OCI-LY3 (cell line): ENCODE measurements at regions not wholly inside any gene's neighbourhood (a gene's known extent, or its start where the extent isn't known, plus 50 kb on each side); places are given as distances from the start of the nearest gene placed in this dataset.

Experiments used
- EZH2phosphoT487 ChIP-seq: fragments of 200-600 bp; shearing (Covaris generic); IDR thresholded peaks from 2 replicates; pipeline ENCODE4 v1.6.1; 2018; ENCODE audit warnings: antibody characterized with exemption, mixed run types, low read depth
- TF ChIP-seq, protein P1 (sequence below): fragments of 200-600, 300-600 bp; sonication (generic); IDR thresholded peaks from 2 replicates; pipeline ENCODE4 v1.5.1; 2014; ENCODE audit warnings: antibody characterized with exemption, low read length, low read depth

DNA sequence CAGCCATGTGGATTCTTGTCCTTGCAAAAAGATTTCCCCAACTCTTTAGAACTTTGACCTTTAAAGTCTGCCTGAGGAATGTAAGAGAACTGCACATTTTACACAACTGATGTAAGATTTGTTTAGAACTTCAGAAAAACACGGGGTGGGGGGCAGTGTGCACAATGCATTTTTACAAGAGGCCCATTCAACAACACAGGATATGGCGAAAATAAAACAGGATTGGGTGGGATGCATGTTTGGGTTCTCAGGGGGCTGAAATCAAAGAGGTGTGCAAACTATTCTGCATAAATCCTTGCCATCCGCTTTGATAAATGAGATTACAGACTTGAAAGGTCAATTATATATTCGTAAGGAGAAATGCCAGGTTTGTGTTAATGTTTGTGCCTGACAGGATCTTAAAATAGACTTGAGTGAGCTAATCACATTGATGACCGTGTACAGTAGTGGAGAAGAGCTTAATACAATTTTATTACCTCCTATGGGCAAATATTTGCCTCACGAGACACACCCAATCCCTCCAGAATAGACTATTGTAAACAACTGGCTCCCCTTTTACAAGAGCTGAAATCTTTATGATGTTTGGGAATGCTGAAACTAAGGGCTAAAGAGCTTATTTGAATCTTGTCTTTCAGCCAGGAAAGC is 184.1 kb upstream of the LEF1 start:
- TF ChIP-seq, protein P1, sequence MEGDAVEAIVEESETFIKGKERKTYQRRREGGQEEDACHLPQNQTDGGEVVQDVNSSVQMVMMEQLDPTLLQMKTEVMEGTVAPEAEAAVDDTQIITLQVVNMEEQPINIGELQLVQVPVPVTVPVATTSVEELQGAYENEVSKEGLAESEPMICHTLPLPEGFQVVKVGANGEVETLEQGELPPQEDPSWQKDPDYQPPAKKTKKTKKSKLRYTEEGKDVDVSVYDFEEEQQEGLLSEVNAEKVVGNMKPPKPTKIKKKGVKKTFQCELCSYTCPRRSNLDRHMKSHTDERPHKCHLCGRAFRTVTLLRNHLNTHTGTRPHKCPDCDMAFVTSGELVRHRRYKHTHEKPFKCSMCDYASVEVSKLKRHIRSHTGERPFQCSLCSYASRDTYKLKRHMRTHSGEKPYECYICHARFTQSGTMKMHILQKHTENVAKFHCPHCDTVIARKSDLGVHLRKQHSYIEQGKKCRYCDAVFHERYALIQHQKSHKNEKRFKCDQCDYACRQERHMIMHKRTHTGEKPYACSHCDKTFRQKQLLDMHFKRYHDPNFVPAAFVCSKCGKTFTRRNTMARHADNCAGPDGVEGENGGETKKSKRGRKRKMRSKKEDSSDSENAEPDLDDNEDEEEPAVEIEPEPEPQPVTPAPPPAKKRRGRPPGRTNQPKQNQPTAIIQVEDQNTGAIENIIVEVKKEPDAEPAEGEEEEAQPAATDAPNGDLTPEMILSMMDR: no peak
- no peak for TF ChIP-seq EZH2phosphoT487
